ENCODE measurements at regions not wholly inside any gene's neighbourhood (a gene's known extent, or its start where the extent isn't known, plus 50 kb on each side); places are given as distances from the start of the nearest gene placed in this dataset.

- TF ChIP-seq, protein P1, sequence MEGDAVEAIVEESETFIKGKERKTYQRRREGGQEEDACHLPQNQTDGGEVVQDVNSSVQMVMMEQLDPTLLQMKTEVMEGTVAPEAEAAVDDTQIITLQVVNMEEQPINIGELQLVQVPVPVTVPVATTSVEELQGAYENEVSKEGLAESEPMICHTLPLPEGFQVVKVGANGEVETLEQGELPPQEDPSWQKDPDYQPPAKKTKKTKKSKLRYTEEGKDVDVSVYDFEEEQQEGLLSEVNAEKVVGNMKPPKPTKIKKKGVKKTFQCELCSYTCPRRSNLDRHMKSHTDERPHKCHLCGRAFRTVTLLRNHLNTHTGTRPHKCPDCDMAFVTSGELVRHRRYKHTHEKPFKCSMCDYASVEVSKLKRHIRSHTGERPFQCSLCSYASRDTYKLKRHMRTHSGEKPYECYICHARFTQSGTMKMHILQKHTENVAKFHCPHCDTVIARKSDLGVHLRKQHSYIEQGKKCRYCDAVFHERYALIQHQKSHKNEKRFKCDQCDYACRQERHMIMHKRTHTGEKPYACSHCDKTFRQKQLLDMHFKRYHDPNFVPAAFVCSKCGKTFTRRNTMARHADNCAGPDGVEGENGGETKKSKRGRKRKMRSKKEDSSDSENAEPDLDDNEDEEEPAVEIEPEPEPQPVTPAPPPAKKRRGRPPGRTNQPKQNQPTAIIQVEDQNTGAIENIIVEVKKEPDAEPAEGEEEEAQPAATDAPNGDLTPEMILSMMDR (conservative IDR thresholded peaks at IDR 0.05; ENCODE audit: low read length) = no peak
- no peak for TF ChIP-seq EZH2phosphoT487 (IDR thresholded peaks at IDR 0.05; ENCODE audit: borderline replicate concordance, low read depth, low read length)
Observed at GRCh38 chr4:123510659-123511058, 114.1 kb downstream of the SPRY1 start.

All from OCI-LY7 (cell line).